Mucosa of descending colon (tissue), 3 donors: ENCODE measurements at regions not wholly inside any gene's neighbourhood (a gene's known extent, or its start where the extent isn't known, plus 50 kb on each side); places are given as distances from the start of the nearest gene placed in this dataset.

ENCODE experiments used
- ATAC-seq: fragments of 200-7000 bp; cut with Tn5 transposase; one replicate; pipeline ENCODE4 v1.9.1; 2020; ENCODE audit warnings: mild to moderate bottlenecking, moderate library complexity
- DNase-seq, 3 donors: peaks; one replicate each; pipeline ENCODE4 v3.0.0-alpha.2; 2020
- H3K36me3 ChIP-seq: fragments of 200-600 bp; one replicate; pipeline ENCODE4 v1.8.0; 2021; ENCODE audit warnings: low read depth, mild to moderate bottlenecking
- H3K4me1 ChIP-seq: fragments of 200-600 bp; one replicate; pipeline ENCODE4 v1.8.0; 2021; ENCODE audit warnings: low read depth, mild to moderate bottlenecking
- H3K4me3 ChIP-seq: fragments of 200-600 bp; one replicate; pipeline ENCODE4 v1.8.0; 2021; ENCODE audit warnings: mild to moderate bottlenecking
- H3K9me3 ChIP-seq: fragments of 200-600 bp; one replicate; pipeline ENCODE4 v1.8.0; 2021; ENCODE audit warnings: mild to moderate bottlenecking
- CTCF ChIP-seq: fragments of 200-600 bp; IDR thresholded peaks from one replicate; pipeline ENCODE4 v1.8.0; 2022; ENCODE audit warnings: antibody characterized with exemption, mild to moderate bottlenecking
- intact Hi-C, 2 donors: fragments of 100-400 bp; cut with DNase I in 1 of 2; cut with micrococcal nuclease in 1 of 2; formaldehyde crosslinking; loops; one replicate each; pipeline versions ENCODE4 v1.11.0 to v1.11.1; 2022; cut with DNase I, micrococcal nuclease
- donor health status: DM: no; HTN: no; CAD: no; lungs with moderate emphysema.
- donor health status: DM: no; HTN: no; CAD: no.
- donor health status: DM: no; HTN: yes; CAD: no.

DNA sequence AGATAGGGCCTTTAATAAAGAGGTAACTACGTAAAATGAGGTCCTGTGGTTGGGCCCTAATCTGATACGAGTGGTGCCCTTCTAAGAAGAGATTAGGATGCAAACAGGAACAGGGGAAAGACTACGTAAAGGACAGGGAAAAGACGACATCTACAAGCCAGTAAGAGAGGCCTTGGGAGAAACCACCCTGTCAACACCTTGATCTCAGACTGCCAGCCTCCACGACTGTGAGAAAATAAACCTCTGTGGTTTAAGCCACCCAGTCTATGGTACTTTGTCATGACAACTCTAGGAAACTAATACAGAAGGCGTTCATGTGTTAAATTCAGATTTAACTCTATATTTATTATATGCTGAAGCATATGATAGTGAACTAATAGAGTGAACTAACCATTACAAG lies 566.3 kb downstream of the UQCRFS1 start:
- H3K36me3 ChIP-seq, result no peaks in the 10 kb centered on the region
- H3K4me3 ChIP-seq, result no peak overlapping the region
- ATAC-seq, result no peak
- no peak for TF ChIP-seq CTCF
- intact Hi-C loops, result no loop called here
- H3K9me3 ChIP-seq, result no peaks in the 10 kb centered on the region
- H3K4me1 ChIP-seq, result no peaks in the 10 kb centered on the region
- no peak for DNase-seq

GRCh38 chr19:28644169-28644775 lies 568.7 kb downstream of the UQCRFS1 start:
- intact Hi-C loops, result no loop called here
- H3K36me3 ChIP-seq, result no peaks in the 10 kb centered on the region
- no peak overlapping the region for H3K4me3 ChIP-seq
- DNase-seq (no peak), ATAC-seq (no peak)
- TF ChIP-seq CTCF, result no peak
- H3K4me1 ChIP-seq, result no peaks in the 10 kb centered on the region
- no peaks in the 10 kb centered on the region for H3K9me3 ChIP-seq

DNA sequence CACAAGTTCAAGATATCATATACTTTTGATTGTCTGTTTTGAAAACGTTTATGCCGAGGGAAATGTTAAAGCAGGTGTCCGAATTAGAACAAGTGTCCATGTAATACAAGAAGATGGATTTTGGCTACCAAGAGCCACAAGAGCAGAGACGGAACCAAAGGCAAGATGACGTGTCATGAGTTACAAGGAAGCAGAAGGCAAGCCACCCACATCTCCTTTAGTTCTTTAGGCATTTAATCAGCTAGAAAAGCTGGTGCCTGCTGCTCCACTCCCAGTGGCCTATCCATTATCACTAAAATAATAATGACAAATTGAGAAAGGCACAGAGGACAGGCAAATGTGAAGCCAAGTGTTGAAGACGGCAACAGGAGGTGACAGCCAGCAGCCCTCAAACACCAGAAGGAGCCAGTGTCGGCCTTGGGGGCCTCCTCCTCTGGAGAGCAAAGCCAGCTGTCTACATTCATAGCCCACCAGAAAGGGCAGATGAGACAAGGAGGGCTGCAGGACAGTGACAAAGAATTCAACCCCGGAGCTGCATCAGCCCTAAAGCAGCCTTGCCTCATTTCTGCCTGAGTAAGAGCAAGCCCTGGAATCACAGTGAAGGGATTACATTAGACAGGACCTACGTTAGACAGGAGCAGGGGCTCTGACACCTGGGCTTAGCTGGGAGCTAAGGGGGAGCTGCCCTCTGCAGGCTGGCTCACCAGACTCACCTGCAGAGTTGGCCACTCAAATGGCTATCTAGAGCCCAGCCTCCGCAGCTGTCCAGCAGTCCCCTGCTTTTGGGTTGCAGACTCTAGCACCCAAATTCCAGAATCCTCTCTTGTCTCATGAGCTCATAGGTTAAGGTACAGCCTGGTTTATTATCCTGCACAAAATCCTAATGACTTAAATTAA lies 569.9 kb downstream of the UQCRFS1 start:
- intact Hi-C loops, result no loop called here
- no peaks in the 10 kb centered on the region for H3K9me3 ChIP-seq
- no peak overlapping the region for H3K4me3 ChIP-seq
- ATAC-seq (no peak), DNase-seq (no peak)
- no peaks in the 10 kb centered on the region for H3K36me3 ChIP-seq
- no peak for TF ChIP-seq CTCF
- H3K4me1 ChIP-seq, result no peaks in the 10 kb centered on the region

DNA sequence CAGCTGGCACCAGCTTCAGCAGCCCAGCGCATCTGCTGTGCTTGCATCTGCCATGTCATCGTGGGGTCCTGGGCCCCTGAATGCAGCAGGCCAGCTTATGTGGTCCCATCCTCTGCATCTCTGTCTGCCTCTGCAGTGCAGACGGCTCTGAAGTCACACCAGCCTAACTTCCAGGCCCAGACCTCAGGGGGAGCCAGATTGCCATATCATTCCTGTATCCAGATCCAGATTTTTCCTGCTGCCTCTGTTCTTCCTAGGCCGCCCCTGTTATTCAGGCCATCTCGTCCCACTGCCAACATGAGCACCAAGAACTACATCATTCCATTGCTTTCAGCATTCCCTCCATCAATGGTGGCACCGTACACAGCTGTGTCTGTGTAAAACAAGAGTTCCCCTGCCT lies 571.6 kb downstream of the UQCRFS1 start:
- no peaks in the 10 kb centered on the region for H3K9me3 ChIP-seq
- ATAC-seq, result no peak
- no peaks in the 10 kb centered on the region for H3K36me3 ChIP-seq
- H3K4me3 ChIP-seq, result no peak overlapping the region
- DNase-seq, result no peak
- intact Hi-C loops, result no loop called here
- no peaks in the 10 kb centered on the region for H3K4me1 ChIP-seq
- TF ChIP-seq CTCF, result no peak

- no peak for TF ChIP-seq CTCF
- intact Hi-C loops, result no loop called here
- DNase-seq, result no peak
Measured at GRCh38 chr19:28640506-28640905, 572.4 kb downstream of the UQCRFS1 start.

More at GRCh38 chr19:28640506-28640905, 572.4 kb downstream of the UQCRFS1 start:
- no peak for ATAC-seq
- H3K36me3 ChIP-seq, result no peaks in the 10 kb centered on the region
- H3K4me3 ChIP-seq, result no peak overlapping the region
- H3K9me3 ChIP-seq, result no peaks in the 10 kb centered on the region
- no peaks in the 10 kb centered on the region for H3K4me1 ChIP-seq
